HCT116 (cell line): ENCODE measurements at regions not wholly inside any gene's neighbourhood (a gene's known extent, or its start where the extent isn't known, plus 50 kb on each side); places are given as distances from the start of the nearest gene placed in this dataset.

Source experiments
- ATF3 ChIP-seq: IDR thresholded peaks from 2 replicates; pipeline ENCODE4 v1.6.1; 2012
- CTCF ChIP-seq, 3 experiments: fragments of 200-600 bp in 1 of 3; sonication (generic) in 1 of 3; IDR thresholded peaks in 2 of 3; conservative IDR thresholded peaks in 1 of 3; 2 replicates each; pipeline ENCODE4 v1.5.1; 2012 to 2017; ENCODE audit warnings: low read depth in 2 of 3, low read length in 2 of 3, antibody characterized with exemption in 1 of 3, borderline replicate concordance in 1 of 3, control low read depth in 1 of 3, mild to moderate bottlenecking in 1 of 3, mixed read lengths in 1 of 3, mixed run types in 1 of 3, moderate library complexity in 1 of 3; ENCODE audit not compliant: insufficient read depth in 1 of 3
- ELF1 ChIP-seq: IDR thresholded peaks from 2 replicates; pipeline ENCODE4 v1.6.1; 2012; ENCODE audit warnings: low read depth, borderline replicate concordance
- EZH2 ChIP-seq: fragments of 200-600 bp; sonication (generic); IDR thresholded peaks from 2 replicates; pipeline ENCODE4 v1.6.1; 2017; ENCODE audit warnings: antibody characterized with exemption, mixed run types
- JUND ChIP-seq: IDR thresholded peaks from 2 replicates; pipeline ENCODE4 v1.6.1; 2012
- MAX ChIP-seq: IDR thresholded peaks from 2 replicates; pipeline ENCODE4 v1.6.1; 2012
- POLR2A ChIP-seq: IDR thresholded peaks from 2 replicates; pipeline ENCODE4 v1.7.0; 2011; ENCODE audit warnings: borderline replicate concordance; ENCODE audit not compliant: insufficient read depth, insufficient read length; ENCODE audit errors: extremely low read depth
- SIN3A ChIP-seq: IDR thresholded peaks from 2 replicates; pipeline ENCODE4 v1.6.1; 2012; ENCODE audit warnings: low read depth
- ZBTB33 ChIP-seq: IDR thresholded peaks from 2 replicates; pipeline ENCODE4 v1.6.1; 2011; ENCODE audit warnings: mild to moderate bottlenecking, low read length, moderate library complexity; ENCODE audit not compliant: insufficient replicate concordance; ENCODE audit errors: extremely low read depth
- ZFX ChIP-seq: fragments of 450-650 bp; IDR thresholded peaks from 2 replicates; pipeline ENCODE4 v1.6.1; 2017
- ZNF274 ChIP-seq: fragments of 200-500 bp; sonication (Bioruptor generic); IDR thresholded peaks from 2 replicates; pipeline ENCODE4 v1.6.1; 2014; ENCODE audit warnings: mild to moderate bottlenecking, low read depth, low read length, inconsistent platforms

GRCh38 chr4:17060230-17060629, 161.8 kb upstream of the LDB2 start:
- no peak for TF ChIP-seq CTCF (IDR thresholded peaks at IDR 0.05 in 2 of 3, conservative IDR thresholded peaks at IDR 0.05 in 1 of 3; ENCODE audit: borderline replicate concordance in 1 of 3, insufficient read depth in 1 of 3, low read depth in 2 of 3, low read length in 2 of 3)
- TF ChIP-seq EZH2 = no peak
- no peak for TF ChIP-seq SIN3A
- no peak for TF ChIP-seq ZBTB33
- no peak for TF ChIP-seq POLR2A
- no peak for TF ChIP-seq JUND
- no peak for TF ChIP-seq ELF1
- TF ChIP-seq ATF3 = no peak
- TF ChIP-seq MAX = no peak
- no peak for TF ChIP-seq ZFX
- no peak for TF ChIP-seq ZNF274
